ENCODE measurements at regions not wholly inside any gene's neighbourhood (a gene's known extent, or its start where the extent isn't known, plus 50 kb on each side); places are given as distances from the start of the nearest gene placed in this dataset.

DNA sequence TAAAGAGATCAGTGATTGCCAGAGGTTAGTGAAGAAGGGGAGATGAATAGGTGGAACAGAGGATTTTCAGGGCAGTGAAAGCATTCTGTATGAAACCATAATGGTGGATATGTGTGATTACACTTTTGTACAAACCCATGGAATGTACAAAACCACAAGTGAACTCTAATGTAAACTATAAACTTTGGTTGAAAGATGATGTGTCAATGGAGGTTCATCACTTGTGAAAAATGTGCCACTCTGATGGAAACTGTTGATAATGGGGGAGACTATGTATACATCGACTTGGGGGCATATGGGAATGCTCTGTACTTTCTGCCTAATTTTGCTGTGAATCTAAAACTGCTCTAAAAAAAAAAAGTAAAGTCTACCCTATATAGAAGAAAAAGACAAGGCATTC, 68.7 kb upstream of the ARHGEF3 start:
- no peak overlapping the region for H3K4me3 ChIP-seq (ENCODE audit: low read depth in 1 of 2, low read length in 1 of 2)
- no peaks in the 10 kb centered on the region for H3K36me3 ChIP-seq
- TF ChIP-seq, protein P1, sequence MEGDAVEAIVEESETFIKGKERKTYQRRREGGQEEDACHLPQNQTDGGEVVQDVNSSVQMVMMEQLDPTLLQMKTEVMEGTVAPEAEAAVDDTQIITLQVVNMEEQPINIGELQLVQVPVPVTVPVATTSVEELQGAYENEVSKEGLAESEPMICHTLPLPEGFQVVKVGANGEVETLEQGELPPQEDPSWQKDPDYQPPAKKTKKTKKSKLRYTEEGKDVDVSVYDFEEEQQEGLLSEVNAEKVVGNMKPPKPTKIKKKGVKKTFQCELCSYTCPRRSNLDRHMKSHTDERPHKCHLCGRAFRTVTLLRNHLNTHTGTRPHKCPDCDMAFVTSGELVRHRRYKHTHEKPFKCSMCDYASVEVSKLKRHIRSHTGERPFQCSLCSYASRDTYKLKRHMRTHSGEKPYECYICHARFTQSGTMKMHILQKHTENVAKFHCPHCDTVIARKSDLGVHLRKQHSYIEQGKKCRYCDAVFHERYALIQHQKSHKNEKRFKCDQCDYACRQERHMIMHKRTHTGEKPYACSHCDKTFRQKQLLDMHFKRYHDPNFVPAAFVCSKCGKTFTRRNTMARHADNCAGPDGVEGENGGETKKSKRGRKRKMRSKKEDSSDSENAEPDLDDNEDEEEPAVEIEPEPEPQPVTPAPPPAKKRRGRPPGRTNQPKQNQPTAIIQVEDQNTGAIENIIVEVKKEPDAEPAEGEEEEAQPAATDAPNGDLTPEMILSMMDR (IDR thresholded peaks at IDR 0.05), result no peak
- H3K27me3 ChIP-seq, result no peaks in the 10 kb centered on the region
- H3K9me3 ChIP-seq, result no peaks in the 10 kb centered on the region
- no peaks in the 10 kb centered on the region for H3K4me1 ChIP-seq (ENCODE audit: control insufficient read depth in 1 of 2, insufficient read depth in 1 of 2, low read depth in 1 of 2, low read length in 1 of 2)
- no peak overlapping the region for H3K27ac ChIP-seq

DNA sequence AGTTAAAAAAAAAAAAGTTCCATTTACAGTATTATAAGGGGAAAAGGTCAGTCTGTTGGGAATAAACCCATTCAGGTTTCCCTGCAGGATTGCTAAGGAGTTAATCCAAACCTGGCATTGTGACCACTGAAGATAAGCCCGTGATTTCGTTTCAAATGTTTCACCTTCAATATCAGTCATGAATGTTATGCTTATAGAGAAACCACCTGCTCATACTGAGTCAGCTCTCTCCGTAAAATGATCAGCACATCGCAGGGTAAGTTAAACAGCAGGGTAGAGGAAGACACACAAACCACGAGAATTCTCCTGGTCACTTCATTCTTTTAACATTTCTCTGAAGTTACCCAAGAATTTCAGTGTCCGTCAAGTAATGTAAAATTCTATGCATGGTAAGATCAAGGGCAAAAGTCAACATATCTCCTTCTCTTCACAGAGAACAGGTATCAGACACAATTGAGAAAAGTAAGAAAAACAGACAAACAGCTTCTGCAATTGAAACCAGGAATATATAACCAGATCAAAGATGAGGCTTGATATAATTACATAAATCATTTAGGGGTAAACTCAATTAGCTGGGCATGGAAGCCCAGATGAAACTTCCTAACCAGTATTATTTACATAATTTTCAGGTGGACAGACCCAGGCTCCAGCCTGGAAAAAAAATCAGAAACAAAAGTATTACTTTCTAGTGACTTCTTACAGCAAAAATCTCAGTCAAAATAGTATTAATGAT, 67.6 kb upstream of the ARHGEF3 start:
- Histone ChIP-seq H3K9me3 (no peaks in the 10 kb centered on the region), H3K27ac (no peak overlapping the region), H3K4me1 (ENCODE audit: control insufficient read depth in 1 of 2, insufficient read depth in 1 of 2, low read depth in 1 of 2, low read length in 1 of 2) (no peaks in the 10 kb centered on the region), H3K4me3 (ENCODE audit: low read depth in 1 of 2, low read length in 1 of 2) (no peak overlapping the region), H3K36me3 (no peaks in the 10 kb centered on the region), H3K27me3 (no peaks in the 10 kb centered on the region)
- TF ChIP-seq, protein P1 (IDR thresholded peaks at IDR 0.05), result no peak

DNA sequence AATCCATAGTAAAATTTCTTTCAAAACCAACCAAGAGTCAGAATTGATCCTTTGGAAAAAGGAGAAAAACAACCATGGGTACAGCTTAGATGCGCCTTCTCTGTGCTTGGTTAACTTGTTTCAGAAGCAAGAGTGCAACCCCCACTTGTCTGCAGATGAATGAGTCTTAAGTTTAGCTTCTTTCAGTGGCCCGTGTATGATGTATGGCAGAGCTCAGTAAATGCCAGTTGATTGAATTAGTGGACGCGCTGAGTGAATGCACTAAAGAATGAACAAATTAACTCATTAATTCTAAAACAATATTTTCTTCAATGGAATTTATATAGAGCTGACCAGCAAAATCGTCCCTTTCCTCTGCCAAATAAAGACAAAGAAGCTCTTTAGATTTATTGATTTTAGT, 67.0 kb upstream of the ARHGEF3 start:
- H3K9me3 ChIP-seq, result no peaks in the 10 kb centered on the region
- TF ChIP-seq, protein P1 (IDR thresholded peaks at IDR 0.05), result no peak
- H3K4me1 ChIP-seq (ENCODE audit: control insufficient read depth in 1 of 2, insufficient read depth in 1 of 2, low read depth in 1 of 2, low read length in 1 of 2), result no peaks in the 10 kb centered on the region
- H3K27ac ChIP-seq, result no peak overlapping the region
- no peaks in the 10 kb centered on the region for H3K27me3 ChIP-seq
- H3K4me3 ChIP-seq (ENCODE audit: low read depth in 1 of 2, low read length in 1 of 2), result no peak overlapping the region
- no peaks in the 10 kb centered on the region for H3K36me3 ChIP-seq

DNA sequence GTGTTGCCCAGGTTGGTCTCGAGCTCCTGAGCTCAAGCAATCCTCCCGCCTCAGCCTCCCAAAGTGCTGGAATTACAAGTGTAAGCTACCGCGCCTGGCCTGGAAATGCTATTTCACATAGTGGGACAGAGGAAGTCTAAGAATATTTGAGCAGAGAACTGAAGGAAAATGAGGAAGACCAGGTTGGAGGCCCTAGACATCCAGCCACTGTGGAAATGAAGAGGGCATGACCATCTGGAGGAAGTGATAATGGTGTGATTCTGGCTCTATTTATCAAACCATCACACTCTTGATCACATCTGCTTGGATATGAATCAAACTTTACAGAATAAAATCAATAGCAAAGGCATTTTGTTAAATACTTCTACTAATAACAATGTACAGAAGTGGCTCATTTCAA, 65.9 kb upstream of the ARHGEF3 start:
- no peaks in the 10 kb centered on the region for H3K36me3 ChIP-seq
- no peaks in the 10 kb centered on the region for H3K4me1 ChIP-seq (ENCODE audit: control insufficient read depth in 1 of 2, insufficient read depth in 1 of 2, low read depth in 1 of 2, low read length in 1 of 2)
- no peak overlapping the region for H3K4me3 ChIP-seq (ENCODE audit: low read depth in 1 of 2, low read length in 1 of 2)
- H3K27me3 ChIP-seq, result no peaks in the 10 kb centered on the region
- H3K27ac ChIP-seq, result no peak overlapping the region
- no peaks in the 10 kb centered on the region for H3K9me3 ChIP-seq
- TF ChIP-seq, protein P1 (IDR thresholded peaks at IDR 0.05), result no peak

DNA sequence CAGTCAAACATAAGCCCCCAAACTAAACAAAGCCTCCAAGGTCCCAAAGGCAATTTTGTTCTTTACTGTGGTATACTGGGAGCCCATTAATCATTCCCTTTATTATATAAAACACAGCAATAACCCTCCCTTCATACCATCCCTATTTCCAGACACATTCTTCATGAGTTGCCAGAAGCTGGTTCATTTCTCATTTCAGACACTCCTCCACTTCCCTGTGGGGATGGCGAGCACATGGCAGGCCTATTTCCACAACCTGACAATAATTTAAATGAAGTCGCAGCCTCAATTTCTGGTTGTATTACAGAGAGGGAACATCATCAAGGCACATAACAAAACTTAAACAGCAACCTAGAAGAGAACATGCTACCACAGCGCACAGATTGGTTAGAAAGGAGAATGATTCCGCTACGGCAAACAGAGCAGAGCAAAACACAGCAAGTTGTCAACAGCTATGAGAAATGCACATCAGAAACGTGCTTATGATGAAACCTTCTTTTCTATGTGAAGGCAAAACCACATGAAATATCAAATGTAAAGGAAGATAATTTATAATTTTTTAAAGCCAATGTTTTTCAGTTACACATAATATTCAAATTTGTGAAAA, 63.3 kb upstream of the ARHGEF3 start:
- Histone ChIP-seq H3K9me3 (no peaks in the 10 kb centered on the region), H3K4me3 (ENCODE audit: low read depth in 1 of 2, low read length in 1 of 2) (no peak overlapping the region), H3K27me3 (no peaks in the 10 kb centered on the region), H3K36me3 (no peaks in the 10 kb centered on the region), H3K27ac (no peak overlapping the region), H3K4me1 (ENCODE audit: control insufficient read depth in 1 of 2, insufficient read depth in 1 of 2, low read depth in 1 of 2, low read length in 1 of 2) (no peaks in the 10 kb centered on the region)
- TF ChIP-seq, protein P1 (IDR thresholded peaks at IDR 0.05), result no peak
